Glutamatergic neuron (in vitro differentiated cells): ENCODE measurements at regions not wholly inside any gene's neighbourhood (a gene's known extent, or its start where the extent isn't known, plus 50 kb on each side); places are given as distances from the start of the nearest gene placed in this dataset.
"Not testable (repeated sequence)": the region's sequence is repeated elsewhere in the genome, so short reads cannot be mapped to it uniquely, and the experiment has no call there.

ENCODE experiments used
- DNase-seq: peaks from one replicate; pipeline ENCODE4 v3.0.0; 2022
- H3K27ac Mint-ChIP-seq: one replicate; pipeline ENCODE4 v1.8.0; 2020; ENCODE audit warnings: mild to moderate bottlenecking, mixed read lengths, inconsistent platforms; ENCODE audit not compliant: unreplicated experiment
- H3K27me3 Mint-ChIP-seq: one replicate; pipeline ENCODE4 v1.8.0; 2020; ENCODE audit warnings: mild to moderate bottlenecking, moderate library complexity, mixed read lengths, inconsistent platforms; ENCODE audit not compliant: unreplicated experiment
- H3K36me3 Mint-ChIP-seq: one replicate; pipeline ENCODE4 v1.8.0; 2020; ENCODE audit warnings: mild to moderate bottlenecking, mixed read lengths, inconsistent platforms; ENCODE audit not compliant: unreplicated experiment
- H3K4me1 Mint-ChIP-seq: one replicate; pipeline ENCODE4 v1.8.0; 2020; ENCODE audit warnings: mild to moderate bottlenecking, low read depth, mixed read lengths, inconsistent platforms; ENCODE audit not compliant: unreplicated experiment
- H3K4me3 Mint-ChIP-seq: one replicate; pipeline ENCODE4 v1.8.0; 2020; ENCODE audit warnings: mild to moderate bottlenecking, mixed read lengths, inconsistent platforms; ENCODE audit not compliant: unreplicated experiment
- H3K9me3 Mint-ChIP-seq: one replicate; pipeline ENCODE4 v1.8.0; 2020; ENCODE audit warnings: mild to moderate bottlenecking, moderate library complexity, mixed read lengths, inconsistent platforms; ENCODE audit not compliant: unreplicated experiment
- TF ChIP-seq, protein P1 (sequence below): fragments of 200-600 bp; sonication (generic); IDR thresholded peaks from one replicate; pipeline ENCODE4 v1.5.0; 2021; ENCODE audit not compliant: partially characterized antibody, unreplicated experiment

DNA sequence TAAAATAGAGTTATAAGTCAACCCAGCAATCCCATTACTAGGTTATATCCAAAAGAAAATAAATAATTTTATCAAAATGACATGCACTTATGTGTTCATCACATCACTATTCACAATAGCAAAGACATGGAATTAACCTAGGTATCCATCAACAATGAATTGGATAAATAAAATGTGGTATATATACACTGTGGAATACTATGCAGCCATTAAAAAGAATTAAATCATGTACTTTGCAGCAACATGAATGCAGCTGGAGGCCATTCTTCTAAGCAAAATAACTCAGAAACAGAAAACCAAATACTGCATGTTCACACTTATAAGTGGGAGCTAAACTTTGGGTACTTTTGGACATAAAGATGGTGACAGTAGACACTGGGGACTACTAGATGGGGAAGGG, 626.0 kb downstream of the ADCYAP1 start:
- Mint-ChIP-seq H3K4me3 (no peak overlapping the region), H3K9me3 (no peaks in the 10 kb centered on the region), H3K27me3 (no peaks in the 10 kb centered on the region), H3K27ac (no peak overlapping the region), H3K4me1 (no peaks in the 10 kb centered on the region), H3K36me3 (no peaks in the 10 kb centered on the region)
- TF ChIP-seq, protein P1, sequence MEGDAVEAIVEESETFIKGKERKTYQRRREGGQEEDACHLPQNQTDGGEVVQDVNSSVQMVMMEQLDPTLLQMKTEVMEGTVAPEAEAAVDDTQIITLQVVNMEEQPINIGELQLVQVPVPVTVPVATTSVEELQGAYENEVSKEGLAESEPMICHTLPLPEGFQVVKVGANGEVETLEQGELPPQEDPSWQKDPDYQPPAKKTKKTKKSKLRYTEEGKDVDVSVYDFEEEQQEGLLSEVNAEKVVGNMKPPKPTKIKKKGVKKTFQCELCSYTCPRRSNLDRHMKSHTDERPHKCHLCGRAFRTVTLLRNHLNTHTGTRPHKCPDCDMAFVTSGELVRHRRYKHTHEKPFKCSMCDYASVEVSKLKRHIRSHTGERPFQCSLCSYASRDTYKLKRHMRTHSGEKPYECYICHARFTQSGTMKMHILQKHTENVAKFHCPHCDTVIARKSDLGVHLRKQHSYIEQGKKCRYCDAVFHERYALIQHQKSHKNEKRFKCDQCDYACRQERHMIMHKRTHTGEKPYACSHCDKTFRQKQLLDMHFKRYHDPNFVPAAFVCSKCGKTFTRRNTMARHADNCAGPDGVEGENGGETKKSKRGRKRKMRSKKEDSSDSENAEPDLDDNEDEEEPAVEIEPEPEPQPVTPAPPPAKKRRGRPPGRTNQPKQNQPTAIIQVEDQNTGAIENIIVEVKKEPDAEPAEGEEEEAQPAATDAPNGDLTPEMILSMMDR = no peak
- DNase-seq = no peak

DNA sequence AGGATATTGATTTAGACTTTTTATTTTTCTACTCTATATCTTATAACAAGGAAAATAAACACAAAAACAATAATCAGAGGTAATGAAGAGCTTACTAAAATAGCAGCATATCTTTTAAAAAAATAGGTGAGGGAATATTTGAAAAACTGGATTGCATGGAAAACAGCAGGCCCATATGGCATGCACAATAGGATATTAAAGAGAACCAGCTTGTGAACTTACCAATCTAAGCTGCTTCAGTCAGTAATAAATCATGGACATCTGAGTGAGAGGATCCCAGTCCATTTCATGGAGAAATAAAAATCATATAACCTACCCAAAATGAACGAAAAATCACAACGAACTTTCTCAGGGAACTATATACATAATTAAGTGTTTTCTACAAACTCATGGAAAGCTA, 634.6 kb downstream of the ADCYAP1 start:
- no peaks in the 10 kb centered on the region for H3K36me3 Mint-ChIP-seq
- H3K4me3 Mint-ChIP-seq = no peak overlapping the region
- no peaks in the 10 kb centered on the region for H3K4me1 Mint-ChIP-seq
- no peak for DNase-seq
- H3K9me3 Mint-ChIP-seq = no peaks in the 10 kb centered on the region
- H3K27ac Mint-ChIP-seq = no peak overlapping the region
- TF ChIP-seq, protein P1 = no peak
- no peaks in the 10 kb centered on the region for H3K27me3 Mint-ChIP-seq

DNA sequence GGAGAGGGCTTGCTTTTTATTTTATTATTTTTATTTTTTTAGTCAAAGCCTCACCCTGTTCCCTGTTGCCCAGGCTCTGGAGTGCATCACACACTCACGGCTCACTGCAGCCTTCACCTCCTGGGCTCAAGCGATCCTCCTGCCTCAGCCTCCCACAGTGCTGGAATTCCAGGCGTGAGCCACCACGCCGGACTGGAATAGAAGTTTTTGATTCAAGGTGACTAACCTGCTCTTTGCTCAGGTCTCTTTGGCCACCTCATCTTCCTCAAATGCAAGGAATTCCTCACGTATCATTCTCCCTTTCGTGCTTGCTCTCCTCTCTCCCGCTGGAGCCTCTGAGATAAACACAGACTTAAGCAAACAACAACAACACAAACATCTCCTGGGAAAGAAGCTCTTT, 636.8 kb downstream of the ADCYAP1 start:
- Mint-ChIP-seq H3K9me3 (no peaks in the 10 kb centered on the region), H3K4me1 (no peaks in the 10 kb centered on the region), H3K4me3 (no peak overlapping the region), H3K27me3 (no peaks in the 10 kb centered on the region), H3K36me3 (no peaks in the 10 kb centered on the region), H3K27ac (no peak overlapping the region)
- no peak for DNase-seq
- TF ChIP-seq, protein P1 = no peak

DNA sequence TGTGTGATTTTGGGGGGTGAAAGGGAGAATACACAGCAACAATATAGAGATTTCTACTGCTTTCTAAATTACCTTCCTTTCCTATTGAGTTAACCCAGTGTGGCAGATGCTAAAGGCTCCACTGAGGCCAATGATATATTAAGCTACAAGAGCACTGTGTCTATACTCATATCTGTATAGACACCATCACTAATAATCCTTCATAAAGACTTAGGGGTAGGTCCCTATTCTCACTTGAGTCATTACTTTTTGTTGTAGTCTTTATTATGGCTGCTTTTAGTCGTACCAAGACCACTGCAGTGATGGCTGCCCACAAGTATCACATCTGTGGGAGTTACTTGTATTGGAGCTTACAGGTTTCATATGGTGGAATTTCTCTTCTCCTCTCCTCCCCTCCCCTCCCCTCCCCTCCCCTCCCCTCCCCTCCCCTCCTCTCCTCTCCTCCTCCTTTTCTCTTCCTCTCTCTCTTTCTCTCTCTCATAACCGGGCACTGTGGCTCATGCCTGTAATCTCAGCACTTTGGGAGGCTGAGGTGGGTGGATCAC, 637.6 kb downstream of the ADCYAP1 start:
- Mint-ChIP-seq H3K27me3 (no peaks in the 10 kb centered on the region), H3K27ac (no peak overlapping the region), H3K4me3 (no peak overlapping the region), H3K4me1 (no peaks in the 10 kb centered on the region), H3K9me3 (no peaks in the 10 kb centered on the region), H3K36me3 (no peaks in the 10 kb centered on the region)
- no peak for DNase-seq
- TF ChIP-seq, protein P1 = no peak

DNA sequence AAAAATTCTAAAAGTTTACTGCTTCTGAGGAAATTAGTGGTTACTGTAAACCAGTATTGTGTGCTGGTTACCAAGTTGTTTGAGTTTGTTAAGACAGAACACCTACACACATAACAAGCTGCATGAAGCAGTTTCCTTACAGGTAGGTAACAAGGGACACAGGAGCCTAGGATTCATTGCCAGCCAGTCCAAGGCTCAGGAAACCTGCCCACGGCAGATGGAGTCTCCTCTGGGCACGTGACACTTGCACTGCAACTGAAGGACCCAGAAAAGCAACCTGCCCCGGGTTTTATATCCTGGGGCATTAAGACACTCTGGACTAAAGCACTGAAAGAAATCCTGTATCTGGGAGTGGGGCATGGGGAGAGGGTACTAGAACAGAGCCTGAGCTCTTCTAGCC, 639.3 kb downstream of the ADCYAP1 start:
- TF ChIP-seq, protein P1 = no peak
- H3K4me1 Mint-ChIP-seq = no peaks in the 10 kb centered on the region
- no peak overlapping the region for H3K4me3 Mint-ChIP-seq
- no peaks in the 10 kb centered on the region for H3K9me3 Mint-ChIP-seq
- no peaks in the 10 kb centered on the region for H3K36me3 Mint-ChIP-seq
- H3K27me3 Mint-ChIP-seq = peaks cover 2% of the 10 kb centered on the region
- H3K27ac Mint-ChIP-seq = no peak overlapping the region
- DNase-seq = no peak

DNA sequence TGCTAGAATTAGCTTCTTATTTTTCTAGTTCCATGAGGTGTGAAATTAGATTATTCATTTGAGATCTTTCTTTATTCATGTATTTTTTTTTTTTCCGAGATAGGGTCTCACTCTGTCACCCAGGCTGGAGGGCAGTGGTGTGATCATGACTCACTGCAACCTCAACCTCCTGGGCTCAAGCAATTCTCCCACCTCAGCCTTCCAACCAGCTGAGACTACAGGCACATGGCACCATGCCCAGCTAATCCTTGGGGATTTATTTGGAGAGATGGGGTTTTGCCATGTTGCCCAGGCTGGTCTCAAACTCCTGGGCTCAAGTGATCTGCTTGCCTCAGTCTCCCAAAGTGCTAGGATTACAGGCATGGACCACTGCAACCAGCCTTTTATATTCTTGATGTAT, 653.0 kb downstream of the ADCYAP1 start:
- not testable (repeated sequence) for H3K27ac Mint-ChIP-seq, H3K27me3 Mint-ChIP-seq, H3K9me3 Mint-ChIP-seq, DNase-seq, H3K36me3 Mint-ChIP-seq, H3K4me3 Mint-ChIP-seq, H3K4me1 Mint-ChIP-seq
